RWPE2 (cell line): ENCODE measurements at regions not wholly inside any gene's neighbourhood (a gene's known extent, or its start where the extent isn't known, plus 50 kb on each side); places are given as distances from the start of the nearest gene placed in this dataset.

Source experiments
- ATAC-seq: fragments of 200-7000 bp; cut with Tn5 transposase; 3 replicates; pipeline ENCODE4 v1.9.1; 2021; ENCODE audit warnings: low read depth
- DNase-seq: peaks from one replicate; pipeline ENCODE4 v3.0.0-alpha.2; 2020; ENCODE audit warnings: low spot score
- H3K27ac ChIP-seq: fragments of 450-650 bp; 2 replicates; pipeline ENCODE4 v1.5.1; 2017; ENCODE audit warnings: mild to moderate bottlenecking; ENCODE audit not compliant: poor library complexity, severe bottlenecking
- H3K27me3 ChIP-seq: fragments of 250-450 bp; sonication (Bioruptor Pico); 2 replicates; pipeline ENCODE4 v1.5.1; 2021; ENCODE audit warnings: mild to moderate bottlenecking, moderate library complexity; ENCODE audit not compliant: insufficient read depth, poor library complexity, severe bottlenecking
- H3K36me3 ChIP-seq: fragments of 250-450 bp; sonication (Bioruptor Pico); 2 replicates; pipeline ENCODE4 v1.5.1; 2020; ENCODE audit warnings: low read depth, mild to moderate bottlenecking, moderate library complexity
- H3K4me1 ChIP-seq: fragments of 250-450 bp; sonication (Bioruptor Pico); 2 replicates; pipeline ENCODE4 v1.5.1; 2021; ENCODE audit warnings: mild to moderate bottlenecking, moderate library complexity; ENCODE audit not compliant: insufficient read depth, poor library complexity, severe bottlenecking
- H3K4me3 ChIP-seq: fragments of 250-450 bp; sonication (Bioruptor Pico); 2 replicates; pipeline ENCODE4 v1.5.1; 2021; ENCODE audit warnings: mild to moderate bottlenecking, moderate library complexity; ENCODE audit not compliant: severe bottlenecking
- H3K9me3 ChIP-seq: fragments of 250-450 bp; sonication (Bioruptor Pico); 2 replicates; pipeline ENCODE4 v1.5.1; 2021; ENCODE audit warnings: mild to moderate bottlenecking, moderate library complexity; ENCODE audit not compliant: severe bottlenecking
- CTCF ChIP-seq: fragments of 450-650 bp; IDR thresholded peaks from one replicate; pipeline ENCODE4 v1.5.1; 2017; ENCODE audit warnings: mild to moderate bottlenecking, moderate library complexity; ENCODE audit not compliant: poor library complexity, severe bottlenecking

DNA sequence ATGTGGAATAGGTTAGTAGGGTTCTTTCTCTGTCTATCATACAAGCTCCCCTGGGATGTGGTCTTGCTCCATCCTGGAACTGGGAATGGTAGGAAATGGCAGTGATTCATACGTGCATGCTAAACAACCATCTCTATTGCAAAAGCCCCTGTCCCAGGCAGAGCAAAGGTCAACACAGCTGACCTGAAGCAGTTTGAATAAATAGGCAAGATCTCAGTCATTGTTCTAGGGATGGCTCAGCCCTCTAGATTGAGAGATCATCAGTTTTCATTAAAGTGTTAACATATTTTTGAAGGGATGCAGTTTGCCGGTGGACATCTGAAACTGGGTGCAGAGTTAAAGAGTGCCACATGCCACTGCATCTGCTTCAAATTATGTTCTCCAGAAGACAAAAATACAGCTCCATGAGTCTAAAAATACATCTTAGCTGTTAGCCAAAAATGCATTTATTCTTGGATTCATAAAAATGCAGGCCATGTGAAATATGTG is 224.1 kb downstream of the ESM1 start:
- no peaks in the 10 kb centered on the region for H3K36me3 ChIP-seq
- TF ChIP-seq CTCF: no peak
- no peak overlapping the region for H3K27ac ChIP-seq
- ATAC-seq (peak; percentile 71), DNase-seq (no peak)
- H3K4me3 ChIP-seq: no peak overlapping the region
- no peaks in the 10 kb centered on the region for H3K27me3 ChIP-seq
- peaks cover 4% of the 10 kb centered on the region for H3K4me1 ChIP-seq
- no peaks in the 10 kb centered on the region for H3K9me3 ChIP-seq

GRCh38 chr5:54760182-54760935 is 225.0 kb downstream of the ESM1 start:
- H3K4me3 ChIP-seq: no peak overlapping the region
- no peaks in the 10 kb centered on the region for H3K27me3 ChIP-seq
- TF ChIP-seq CTCF: no peak
- ATAC-seq (peak; percentile 58; the same call in 2 of the 3 replicates), DNase-seq (no peak)
- no peaks in the 10 kb centered on the region for H3K9me3 ChIP-seq
- no peak overlapping the region for H3K27ac ChIP-seq
- no peaks in the 10 kb centered on the region for H3K36me3 ChIP-seq
- H3K4me1 ChIP-seq: peaks cover 4% of the 10 kb centered on the region

DNA sequence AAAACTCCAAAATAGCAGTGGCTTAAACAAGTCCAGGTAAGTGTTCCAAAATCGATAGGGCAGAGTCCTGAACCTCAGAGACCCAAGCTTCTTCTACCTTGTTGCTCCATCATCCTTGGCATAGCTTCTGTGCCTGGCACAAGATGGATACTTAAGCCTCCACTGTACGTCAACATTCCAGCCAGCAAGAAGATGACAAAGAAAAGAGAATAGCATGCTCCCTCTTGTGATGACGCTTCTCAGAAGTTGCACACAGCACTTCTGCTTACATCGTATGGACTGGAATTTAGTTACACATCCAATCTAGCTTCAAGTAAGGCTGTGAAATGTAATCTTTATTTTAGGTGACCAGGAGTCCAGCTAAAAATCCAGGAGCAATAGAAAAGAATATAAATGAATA is 227.4 kb downstream of the ESM1 start:
- Histone ChIP-seq H3K27ac (no peak overlapping the region), H3K4me1 (peaks cover 4% of the 10 kb centered on the region), H3K27me3 (no peaks in the 10 kb centered on the region), H3K4me3 (no peak overlapping the region), H3K9me3 (no peaks in the 10 kb centered on the region), H3K36me3 (no peaks in the 10 kb centered on the region)
- DNase-seq: no peak
- no peak for TF ChIP-seq CTCF
- ATAC-seq: no peak

DNA sequence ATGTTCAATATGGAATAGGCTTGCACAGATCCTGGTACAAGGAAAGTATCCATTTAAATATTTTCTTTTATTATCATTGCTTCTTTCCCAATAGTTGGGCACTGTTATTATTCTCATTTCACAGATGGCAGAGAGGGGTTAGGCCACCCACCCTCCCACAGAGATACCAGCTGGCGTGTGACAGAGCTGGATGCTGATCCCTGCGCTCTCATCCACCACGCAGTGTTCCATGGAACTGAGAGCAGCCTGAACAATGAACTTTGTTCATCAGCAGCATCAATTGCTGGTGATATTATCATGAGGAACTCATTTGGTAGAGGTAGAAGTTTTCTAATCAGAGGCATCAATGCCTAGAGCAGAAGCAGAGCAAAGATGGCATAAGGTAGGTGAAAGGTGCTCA is 227.9 kb downstream of the ESM1 start:
- DNase-seq (no peak), ATAC-seq (no peak)
- no peaks in the 10 kb centered on the region for H3K9me3 ChIP-seq
- no peaks in the 10 kb centered on the region for H3K27me3 ChIP-seq
- no peak overlapping the region for H3K4me3 ChIP-seq
- H3K27ac ChIP-seq: no peak overlapping the region
- no peaks in the 10 kb centered on the region for H3K36me3 ChIP-seq
- TF ChIP-seq CTCF: no peak
- H3K4me1 ChIP-seq: peaks cover 4% of the 10 kb centered on the region

DNA sequence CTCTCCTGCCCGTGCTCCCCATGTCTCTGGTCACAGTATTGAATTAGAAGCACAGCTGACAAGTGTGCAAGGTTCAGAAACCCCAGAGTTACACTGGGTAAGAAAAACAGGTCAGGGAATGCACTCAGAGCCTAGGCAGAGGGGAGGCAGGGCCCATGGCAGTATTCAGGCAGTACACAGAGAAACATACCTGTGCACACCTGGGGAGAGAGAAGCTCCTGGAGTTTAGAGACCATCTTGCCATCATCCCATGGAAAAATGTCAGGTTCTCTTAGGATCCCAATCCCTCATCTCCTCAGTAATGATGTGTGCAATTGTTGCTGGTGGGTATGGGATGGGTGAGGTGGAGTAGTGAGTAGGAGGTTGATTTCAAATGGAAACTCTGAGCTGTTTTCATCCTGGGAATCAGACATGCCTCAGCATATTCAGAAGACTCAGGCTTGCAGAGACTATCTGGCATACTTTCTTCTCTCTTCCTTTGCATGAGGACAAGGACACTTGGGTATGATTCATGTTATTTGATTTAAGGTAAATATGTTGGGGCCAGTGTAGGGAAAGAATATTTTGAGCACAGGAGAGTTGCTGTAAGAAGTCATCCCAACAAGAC is 228.5 kb downstream of the ESM1 start:
- ATAC-seq (peak; percentile 40; the same call in 2 of the 3 replicates), DNase-seq (no peak)
- H3K27ac ChIP-seq: no peak overlapping the region
- no peaks in the 10 kb centered on the region for H3K36me3 ChIP-seq
- TF ChIP-seq CTCF: no peak
- no peaks in the 10 kb centered on the region for H3K27me3 ChIP-seq
- no peak overlapping the region for H3K4me3 ChIP-seq
- H3K4me1 ChIP-seq: peaks cover 4% of the 10 kb centered on the region
- no peaks in the 10 kb centered on the region for H3K9me3 ChIP-seq
